ENCODE measurements at regions not wholly inside any gene's neighbourhood (a gene's known extent, or its start where the extent isn't known, plus 50 kb on each side); places are given as distances from the start of the nearest gene placed in this dataset.
"Not testable (repeated sequence)": the region's sequence is repeated elsewhere in the genome, so short reads cannot be mapped to it uniquely, and the experiment has no call there.

DNA sequence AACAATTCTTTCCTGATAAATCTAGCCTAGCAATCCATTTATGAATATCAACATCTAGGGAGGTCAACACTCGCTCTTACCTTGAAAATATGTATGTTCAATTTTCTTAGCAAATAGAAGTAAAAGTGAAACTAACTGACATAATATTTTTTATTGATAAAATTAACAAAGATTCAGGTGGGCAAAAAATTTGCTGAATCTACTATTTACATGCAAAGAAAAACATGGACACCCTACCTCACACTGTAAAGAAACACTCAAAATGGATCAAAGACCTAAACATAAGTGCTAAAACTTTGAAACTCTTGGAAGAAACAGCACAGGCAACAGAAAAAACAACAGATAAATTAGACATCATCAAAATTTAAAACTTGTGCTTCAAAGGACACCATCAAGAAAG is 151.6 kb upstream of the MYRIP start:
- no peak for DNase-seq

DNA sequence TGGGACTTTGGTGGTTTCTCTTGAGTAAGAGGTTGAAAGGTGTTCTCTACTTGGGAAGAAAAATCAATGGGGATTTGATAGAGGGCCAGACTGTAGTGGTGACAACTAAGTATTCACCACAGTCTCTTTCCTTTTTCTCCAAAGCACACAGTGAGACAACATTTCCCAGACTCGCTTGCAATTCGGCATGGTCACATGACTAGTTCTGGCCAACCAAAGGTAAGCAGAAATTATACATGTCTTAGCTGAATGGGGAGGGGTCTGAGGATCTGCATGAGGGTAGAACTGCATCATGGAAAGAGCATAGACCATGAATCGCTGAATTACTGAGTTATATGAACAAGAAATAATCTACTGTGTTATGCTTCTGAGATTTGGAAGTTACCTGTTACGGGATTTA is 144.5 kb upstream of the MYRIP start:
- DNase-seq = no peak

DNA sequence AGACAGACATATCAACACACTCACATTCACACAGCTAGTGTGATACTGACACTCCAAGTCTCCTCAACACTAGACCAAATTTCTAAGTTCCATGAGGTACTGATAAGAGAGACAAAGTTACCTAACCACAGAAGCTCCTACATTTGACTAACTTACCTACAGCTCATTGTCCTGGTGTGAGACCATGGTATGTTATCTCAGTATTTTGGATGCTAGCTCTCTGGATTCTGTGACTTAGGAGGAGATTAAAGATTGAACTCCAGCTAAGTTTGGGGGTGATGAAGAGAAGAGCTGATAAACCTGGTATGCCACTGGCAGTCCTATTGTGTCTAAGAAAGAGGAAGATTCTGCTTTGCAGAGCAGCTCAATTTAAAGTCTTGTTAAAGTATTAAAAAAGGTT is 144.0 kb upstream of the MYRIP start:
- no peak for DNase-seq

DNA sequence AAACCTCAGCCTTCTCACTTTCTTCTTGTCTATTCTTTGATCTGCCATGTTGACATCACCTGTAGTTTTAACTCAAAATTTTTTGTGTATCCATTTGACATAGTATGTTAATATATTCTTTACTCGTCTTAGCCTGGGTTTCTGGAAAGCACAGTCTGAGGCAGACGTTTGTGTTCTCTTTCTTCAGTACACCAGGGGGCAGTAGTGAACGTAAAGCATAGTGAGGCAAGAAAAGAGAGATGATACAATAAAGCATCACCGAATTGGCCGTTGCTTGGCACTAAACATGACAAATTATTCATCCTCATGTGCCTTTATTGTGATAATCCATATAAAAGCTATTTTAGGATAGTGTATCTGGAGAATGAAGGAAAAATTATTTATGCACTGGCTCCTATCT is 141.0 kb upstream of the MYRIP start:
- peak; percentile 19 for DNase-seq

DNA sequence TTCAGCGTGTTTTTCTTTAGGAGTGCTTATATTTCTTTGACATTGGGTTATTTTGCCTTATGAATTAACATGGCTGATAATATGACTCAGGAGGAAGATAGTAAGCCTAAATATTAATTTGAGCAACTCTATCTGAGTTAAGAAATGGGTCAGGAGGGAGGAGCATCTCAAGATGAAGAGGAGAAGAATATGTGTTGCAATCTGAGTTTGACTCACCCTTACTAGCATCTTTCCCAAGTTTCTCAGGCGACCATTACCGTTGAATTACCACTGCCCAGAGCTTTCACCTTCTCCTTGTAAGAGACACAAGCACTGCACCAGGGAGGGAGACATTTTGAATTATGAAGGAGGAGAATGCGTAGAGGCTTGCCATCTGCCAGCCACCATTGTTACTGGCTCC is 138.3 kb upstream of the MYRIP start:
- DNase-seq = no peak

DNA sequence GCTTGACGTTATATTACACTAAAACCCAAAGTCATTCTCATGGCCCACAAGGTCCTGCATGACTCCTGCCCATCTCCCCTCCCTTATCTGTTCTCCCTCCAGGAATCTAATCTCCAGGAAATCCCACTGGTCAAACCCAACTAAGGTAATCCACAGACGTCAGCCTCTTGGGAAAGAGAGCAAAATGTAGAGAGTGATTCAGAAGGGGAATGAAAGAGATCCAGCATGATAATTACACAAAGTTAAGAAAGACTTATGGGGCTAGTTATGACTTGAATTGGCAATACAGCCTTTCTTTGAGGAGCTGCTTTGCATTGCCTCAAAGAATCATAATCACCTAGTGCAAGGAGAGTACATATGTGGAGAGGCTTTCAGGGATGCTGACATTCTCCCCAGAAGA is 137.8 kb upstream of the MYRIP start:
- DNase-seq = no peak

DNA sequence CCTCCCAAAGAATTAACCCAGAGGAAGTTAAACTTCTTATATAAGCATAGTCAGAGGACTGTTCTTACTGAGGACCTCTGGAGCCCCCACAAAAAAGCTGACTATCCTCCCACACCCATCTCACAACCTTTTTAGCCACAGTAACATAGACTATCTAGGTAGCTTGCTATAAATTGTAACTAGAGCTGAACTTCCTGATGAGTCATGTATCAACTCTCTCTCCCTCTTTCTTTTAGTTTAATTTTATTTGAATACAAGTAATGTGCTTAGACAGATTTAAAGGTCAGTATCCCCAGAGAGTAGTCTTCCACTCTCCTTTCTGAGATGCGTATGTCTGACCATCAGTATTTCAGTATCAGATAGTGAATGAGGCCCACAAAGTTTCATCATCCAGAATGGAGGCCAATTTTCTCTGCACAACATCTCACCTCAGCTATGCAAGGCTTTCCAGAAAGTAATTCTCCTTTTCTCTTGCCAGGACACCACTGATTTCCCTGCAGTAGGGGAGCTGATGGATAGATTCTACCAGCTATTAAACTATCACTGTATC is 104.0 kb upstream of the MYRIP start:
- no peak for DNase-seq

DNA sequence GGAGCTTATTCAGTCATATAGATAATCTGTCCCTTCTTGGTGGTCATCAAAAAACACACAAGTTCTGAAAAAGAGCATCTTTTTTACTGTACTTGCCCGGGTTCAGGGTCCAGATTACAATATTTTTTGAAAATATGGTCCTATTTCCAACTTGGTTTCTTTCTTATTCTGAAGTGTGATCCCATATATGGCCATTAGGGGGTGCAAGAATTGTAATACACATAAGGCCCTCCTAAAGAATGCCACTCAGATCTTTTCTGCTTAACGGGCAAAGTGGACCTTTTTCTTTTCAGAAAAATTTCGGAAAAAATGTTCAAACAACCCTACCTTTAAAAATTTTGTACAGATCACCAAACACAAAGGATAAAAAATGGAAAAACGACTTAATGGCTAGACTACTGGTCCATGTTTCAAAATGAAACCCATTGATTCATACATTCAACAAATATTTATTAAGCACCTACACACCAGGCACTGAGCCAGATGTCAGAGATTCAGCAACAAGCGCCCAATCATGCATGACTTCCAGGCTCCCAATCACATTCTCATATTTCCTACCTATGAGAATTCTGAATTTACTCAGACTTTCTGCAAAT is 102.0 kb upstream of the MYRIP start:
- DNase-seq = no peak

DNA sequence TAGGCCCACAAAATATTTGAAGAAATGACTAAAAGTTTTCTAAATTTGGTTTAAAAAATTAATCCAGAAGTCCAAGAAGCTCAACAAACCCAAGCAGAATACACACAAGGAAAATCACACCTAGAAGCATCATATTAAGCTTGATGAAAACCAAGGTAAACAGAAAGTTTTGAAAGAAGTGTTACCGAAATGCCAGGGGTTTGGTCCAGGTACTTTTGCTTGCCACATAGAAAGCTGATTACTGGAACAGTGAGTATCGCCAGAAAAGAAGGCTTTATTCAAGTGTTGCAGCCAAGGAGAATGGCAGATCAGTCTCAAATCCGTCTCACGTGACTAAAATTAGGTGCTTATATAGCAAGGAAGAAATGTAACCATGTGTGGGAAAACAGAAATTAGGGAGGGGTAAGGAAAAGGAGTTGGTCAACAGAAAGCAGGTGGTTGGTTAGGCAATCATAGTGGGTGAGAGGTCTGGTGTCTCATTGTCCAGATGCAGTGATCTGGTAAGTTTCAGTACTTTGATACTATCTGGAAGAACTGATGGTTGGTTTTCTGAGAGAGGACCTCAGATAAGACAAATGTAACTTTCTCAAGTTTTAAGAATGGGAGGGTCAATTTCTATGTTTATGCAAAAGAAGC is 96.9 kb upstream of the MYRIP start:
- no peak for DNase-seq

DNA sequence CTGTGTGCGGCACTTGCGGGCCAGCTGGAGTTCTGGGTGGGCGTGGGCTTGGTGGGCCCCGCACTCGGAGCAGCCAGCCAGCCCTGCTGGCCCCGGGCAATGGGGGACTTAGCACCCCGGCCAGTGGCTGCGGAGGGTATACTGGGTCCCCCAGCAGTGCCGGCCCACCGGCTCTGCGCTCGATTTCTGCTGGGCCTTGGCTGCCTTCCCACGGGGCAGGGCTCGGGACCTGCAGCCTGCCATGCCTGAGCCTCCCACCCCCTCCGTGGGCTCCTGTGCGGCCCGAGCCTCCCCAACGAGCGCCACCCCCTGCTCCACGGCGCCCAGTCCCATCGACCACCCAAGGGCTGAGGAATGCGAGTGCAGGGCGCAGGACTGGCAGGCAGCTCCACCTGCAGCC is 96.1 kb upstream of the MYRIP start:
- not testable (repeated sequence) for DNase-seq

DNA sequence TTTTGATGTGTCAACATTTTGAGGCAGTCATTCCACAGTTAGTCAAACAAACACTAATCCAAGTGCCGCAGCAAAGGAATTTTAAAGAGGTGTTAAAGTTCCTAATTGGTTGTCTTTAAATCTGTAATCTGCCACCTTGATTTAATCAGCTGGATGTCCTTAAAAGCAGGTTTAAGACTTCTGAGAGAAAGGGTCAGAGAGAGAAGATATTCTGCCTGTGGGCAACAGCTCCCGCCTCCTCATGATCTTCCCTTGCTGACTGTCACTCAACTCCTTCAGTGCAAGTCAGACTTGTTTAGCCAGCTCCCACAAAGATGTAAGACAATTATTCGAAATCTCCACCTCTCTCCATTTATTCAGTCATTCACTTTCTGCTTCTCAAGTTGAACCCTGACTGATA is 92.6 kb upstream of the MYRIP start:
- no peak for DNase-seq

DNA sequence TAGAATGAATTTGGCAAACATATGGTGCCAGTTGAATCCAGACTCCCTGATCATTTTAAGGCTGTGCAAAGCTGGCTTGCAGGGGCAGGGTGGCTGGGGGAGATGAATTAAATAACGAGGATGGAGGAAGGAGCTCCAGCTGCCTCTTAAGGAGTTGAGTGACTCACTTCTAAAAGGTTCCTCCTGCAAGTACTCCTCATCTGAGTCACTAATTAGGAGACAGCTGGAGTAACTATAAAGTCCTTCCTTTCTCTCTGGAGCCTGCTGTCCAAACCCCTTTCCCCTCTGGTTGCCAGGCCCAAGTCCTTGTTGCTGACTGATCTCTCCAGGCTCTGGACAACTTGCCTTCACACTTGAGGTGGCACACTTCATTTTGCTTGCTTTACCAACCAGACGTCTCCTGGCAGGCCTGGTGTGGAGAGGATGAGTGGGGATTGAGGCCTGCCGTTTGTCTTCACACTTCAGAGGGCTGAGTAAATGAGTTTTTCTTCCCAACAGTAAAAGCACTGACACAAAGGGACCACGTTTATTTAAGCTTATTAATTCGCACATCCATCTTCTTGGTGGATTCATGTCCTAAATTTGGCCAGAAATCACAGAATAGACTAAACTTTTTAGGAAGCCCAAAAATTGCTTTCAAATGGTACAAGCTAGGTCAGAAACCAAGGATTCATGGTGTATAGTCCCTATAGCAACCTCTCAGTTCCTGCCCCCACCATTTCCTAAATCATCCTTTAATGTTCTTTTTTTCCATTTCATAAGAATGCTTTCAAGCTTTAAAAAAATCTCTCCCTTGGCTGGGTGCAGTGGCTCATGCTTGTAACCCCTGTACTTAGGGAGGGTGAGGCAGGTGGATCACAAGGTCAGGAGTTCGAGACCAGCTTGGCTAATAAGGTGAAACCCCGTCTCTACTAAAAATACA is 90.5 kb upstream of the MYRIP start:
- DNase-seq = no peak

DNA sequence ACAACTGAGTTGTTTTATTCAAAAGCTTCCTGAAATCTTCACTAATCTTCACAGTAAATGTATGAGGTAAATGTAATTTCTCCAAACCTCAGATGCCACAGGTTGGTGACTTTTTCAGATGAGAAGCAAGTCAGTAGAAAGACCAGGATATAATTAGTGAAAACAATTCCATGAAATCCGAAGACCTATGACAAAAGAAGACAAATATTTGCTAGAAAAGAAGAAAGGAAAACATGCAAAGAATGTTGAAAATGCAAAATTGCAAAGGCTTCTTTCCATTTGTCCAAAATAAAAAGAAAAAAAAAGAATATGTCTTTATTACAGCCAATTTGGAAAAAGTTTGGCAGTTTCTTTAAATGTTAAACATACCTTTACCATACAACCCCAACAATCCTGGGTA is 88.3 kb upstream of the MYRIP start:
- no peak for DNase-seq

DNA sequence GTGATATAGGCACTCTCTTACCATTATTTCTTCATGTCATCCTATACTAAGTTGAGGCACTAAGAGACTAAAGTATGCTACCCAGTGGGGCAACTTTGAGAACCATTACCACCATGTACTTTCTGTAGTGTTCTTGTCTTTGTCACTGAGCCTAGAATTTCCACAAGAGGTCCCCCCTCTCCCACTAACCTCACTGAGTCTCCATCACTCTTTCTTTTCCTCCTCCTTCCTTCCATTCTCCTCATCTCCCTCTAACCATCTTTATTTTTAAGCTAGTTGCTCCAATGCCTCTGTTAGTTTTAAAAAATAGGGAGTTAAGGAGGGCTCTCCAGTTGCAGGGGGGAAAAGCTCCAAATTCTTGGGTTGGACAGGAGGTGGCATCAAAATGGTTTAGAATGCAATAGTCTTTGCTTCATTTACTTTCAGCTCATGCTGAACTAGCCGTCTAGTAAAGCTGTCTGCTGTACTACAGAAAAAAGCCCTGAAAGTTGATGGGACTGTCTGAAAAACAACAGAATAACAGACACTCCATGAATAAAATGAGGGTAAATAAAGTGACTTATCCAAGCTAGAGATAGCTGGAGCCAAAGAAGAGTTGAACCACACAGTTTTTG is 85.1 kb upstream of the MYRIP start:
- no peak for DNase-seq

DNA sequence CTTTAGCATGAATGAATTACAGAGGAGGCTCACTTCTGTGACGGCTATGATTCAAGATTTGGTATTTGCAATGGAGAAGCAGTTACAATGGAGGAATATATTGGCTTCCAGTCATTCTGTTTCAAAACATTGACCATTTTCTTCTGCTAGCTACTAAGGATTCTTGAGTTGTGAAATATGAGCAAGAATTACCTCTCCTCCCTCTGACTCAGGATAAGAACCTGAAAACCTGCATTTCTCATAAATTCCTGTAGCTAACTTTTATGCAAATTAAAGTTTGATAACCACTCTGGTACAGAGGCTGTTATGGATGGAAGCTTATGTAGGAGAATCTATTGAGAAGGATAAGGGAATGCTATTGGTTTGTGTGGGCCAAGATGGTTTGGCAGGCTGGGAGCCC is 84.1 kb upstream of the MYRIP start:
- no peak for DNase-seq

DNA sequence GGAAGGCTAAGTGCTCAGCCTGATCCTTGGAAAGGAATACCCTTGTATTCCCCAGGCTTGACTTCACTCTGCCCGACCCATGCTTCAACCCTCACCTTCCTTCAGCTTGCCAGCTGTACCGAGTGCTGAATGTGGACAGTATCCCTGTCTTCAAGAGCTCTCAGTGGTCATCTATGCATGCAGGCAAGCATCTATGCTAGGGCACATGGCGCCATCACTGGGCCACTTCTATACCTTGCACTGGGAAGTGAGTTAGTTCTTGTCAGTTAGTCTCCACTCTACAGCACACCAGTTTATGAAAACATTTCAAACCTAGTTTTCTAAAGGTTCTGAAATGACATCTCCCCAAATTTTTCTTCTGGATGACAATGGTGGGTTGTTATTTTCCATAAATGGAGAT is 82.0 kb upstream of the MYRIP start:
- DNase-seq = no peak

DNA sequence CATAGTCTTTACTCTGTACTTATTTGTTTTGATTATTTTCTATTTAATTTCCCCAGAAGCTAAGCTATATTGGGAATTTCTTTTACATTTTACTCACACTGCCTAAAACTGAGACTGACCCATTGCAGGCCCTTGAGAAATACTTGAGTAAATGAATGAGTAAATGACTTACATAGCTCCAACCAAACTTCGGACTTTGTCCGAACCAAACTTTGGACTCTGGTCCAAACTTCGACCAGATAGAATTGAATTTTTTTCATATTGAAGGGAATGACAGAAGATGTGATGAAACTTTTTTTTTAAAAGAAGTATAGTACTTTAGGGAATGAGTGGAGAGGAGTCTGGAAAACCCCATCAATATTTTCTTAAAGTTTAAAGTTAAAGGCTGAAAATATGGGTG is 75.6 kb upstream of the MYRIP start:
- no peak for DNase-seq

DNA sequence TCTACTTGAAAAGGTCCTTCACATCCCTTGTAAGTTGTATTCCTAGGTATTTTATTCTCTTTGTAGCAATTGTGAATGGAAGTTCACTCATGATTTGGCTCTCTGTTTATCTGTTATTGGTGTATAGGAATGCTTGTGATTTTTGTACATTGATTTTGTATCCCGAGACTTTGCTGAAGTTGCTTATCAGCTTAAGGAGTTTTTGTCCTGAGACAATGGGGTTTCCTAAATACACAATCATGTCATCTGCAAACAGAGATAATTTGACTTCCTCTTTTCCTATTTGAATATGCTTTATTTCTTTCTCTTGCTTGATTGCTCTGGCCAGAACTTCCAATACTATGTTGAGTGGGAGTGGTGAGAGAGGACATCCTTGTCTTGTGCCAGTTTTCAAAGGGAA is 69.8 kb upstream of the MYRIP start:
- not testable (repeated sequence) for DNase-seq

DNA sequence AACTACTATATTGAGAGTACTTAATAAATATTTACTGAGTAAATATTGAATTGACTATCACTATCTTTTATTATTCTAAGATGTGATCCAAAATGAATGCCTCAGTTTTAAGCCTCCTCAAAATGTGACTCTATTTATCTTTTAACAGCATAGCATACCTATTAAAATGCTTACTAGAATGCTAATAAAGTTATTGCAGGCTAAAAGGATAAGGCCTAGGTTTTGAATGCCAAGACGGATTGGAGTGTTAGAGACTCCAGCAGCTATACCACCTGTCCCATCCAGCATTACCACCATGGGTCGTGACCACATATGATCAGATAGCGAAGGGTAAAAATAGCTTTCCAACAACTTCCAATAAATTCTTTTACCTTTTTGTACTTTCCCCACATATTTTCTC is 64.7 kb upstream of the MYRIP start:
- no peak for DNase-seq

DNA sequence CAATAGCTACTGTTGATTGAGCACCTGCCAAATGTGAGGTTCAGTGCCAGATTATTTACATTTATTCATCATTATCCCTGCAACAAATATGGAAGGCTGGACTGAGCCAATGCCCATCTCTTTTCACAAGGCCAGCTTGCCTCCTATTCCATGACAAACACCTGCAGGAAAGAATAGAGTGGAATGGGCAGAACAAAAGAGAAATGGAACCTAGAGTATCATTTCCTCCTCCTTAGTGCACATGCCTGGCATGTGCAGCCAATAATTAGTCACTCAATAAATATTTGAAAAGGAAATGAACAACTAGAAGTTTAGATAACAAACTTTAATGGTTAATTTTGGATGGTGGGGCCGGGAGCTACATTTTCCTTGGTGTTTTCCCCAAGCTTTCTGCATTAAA is 61.4 kb upstream of the MYRIP start:
- DNase-seq = no peak

DNA sequence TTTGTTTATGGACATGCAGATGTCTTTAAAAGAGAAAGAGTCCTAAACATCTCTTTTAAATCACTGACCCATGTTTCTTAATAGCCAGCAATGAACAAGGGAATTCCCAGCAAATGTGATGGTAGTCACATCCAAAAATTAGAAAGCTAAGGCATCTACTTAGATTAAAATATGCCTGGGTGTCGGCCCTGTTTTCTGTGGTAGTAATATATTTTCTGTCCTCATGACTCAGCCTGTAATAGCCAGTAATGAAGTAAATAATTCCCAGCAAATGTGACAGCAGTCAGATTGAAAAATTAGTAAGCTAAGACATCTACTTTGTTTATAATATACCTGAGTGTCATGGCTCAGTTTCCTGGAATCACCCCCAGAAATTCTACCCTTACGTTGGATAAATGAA is 60.6 kb upstream of the MYRIP start:
- DNase-seq = no peak

DNA sequence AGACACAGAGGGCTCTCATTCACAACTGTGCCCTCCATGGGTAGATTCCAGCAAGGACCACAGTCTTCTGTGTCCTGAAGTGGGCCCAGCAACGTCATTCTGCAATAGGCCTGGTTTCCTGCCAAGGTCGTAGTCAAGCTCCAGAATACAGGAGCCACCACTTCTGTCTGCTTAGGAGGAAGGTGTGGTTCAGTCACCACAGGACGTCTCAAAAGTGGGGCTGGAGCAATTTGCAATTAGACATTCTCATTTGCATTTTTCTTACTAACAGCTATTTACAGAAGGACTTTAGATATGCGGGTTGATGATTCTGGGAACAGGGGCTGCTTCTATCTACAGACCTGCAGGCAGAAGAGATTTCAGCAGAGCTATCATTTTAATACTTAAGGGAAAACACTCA is 58.7 kb upstream of the MYRIP start:
- DNase-seq = no peak

DNA sequence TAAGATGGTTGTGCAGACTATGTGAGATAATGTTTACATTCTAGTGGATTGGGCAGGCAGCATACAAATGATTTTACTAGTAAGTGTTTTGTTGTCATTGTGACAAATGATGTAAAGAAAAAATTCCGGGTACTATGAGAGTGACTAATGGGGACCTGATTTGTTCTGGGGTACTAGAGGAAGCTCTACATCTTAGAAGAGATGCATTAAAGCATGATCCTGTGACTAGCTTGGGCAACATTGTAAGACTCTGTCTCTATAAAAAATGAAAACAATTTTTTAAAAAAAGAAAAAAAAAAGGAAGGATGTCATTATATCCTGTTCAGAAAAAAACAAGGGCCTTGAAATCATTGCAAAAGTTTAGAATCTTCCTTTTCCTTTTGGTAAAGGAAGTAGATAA is 58.1 kb upstream of the MYRIP start:
- no peak for DNase-seq

All from amniotic stem cell (primary cell).